Panc1 (cell line): ENCODE measurements at regions not wholly inside any gene's neighbourhood (a gene's known extent, or its start where the extent isn't known, plus 50 kb on each side); places are given as distances from the start of the nearest gene placed in this dataset.
"Not testable (repeated sequence)": the region's sequence is repeated elsewhere in the genome, so short reads cannot be mapped to it uniquely, and the experiment has no call there.

Experiments
- ATAC-seq: fragments of 200-7000 bp; cut with Tn5 transposase; 2 replicates; pipeline ENCODE4 v1.9.1; 2020; ENCODE audit warnings: mild to moderate bottlenecking, moderate library complexity
- BruUV-seq: library from RNA; stranded (reverse); fragments of 400-500 nt; replicated peaks from 2 replicates; lab custom pipeline; 2021; lab: Mats Ljungman, UMichigan
- CTCF ChIA-PET: fragments of 300-600 bp; sonication (Branson Sonifier 250); formaldehyde crosslinking; loops from one replicate; lab custom pipeline; 2022; ENCODE audit warnings: antibody characterized with exemption; lab: Charles Lee
- POLR2A ChIA-PET: fragments of 300-600 bp; sonication (Branson Sonifier 250); formaldehyde crosslinking; loops from one replicate; lab custom pipeline; 2022; ENCODE audit warnings: antibody characterized with exemption; lab: Charles Lee
- DNase-seq: peaks from one replicate; pipeline ENCODE4 v3.0.0-alpha.2; 2010; ENCODE audit warnings: low read depth, low spot score
- H3K27ac ChIP-seq: 2 replicates; pipeline ENCODE4 v1.5.1; 2011; ENCODE audit warnings: mild to moderate bottlenecking, low read length, inconsistent platforms
- H3K27me3 ChIP-seq: fragments of 200-500 bp; sonication (Bioruptor generic); 2 replicates; pipeline ENCODE4 v1.6.0; 2014; ENCODE audit warnings: low read length, inconsistent platforms; ENCODE audit not compliant: control insufficient read depth, insufficient read depth
- H3K36me3 ChIP-seq: fragments of 200-500 bp; sonication (Bioruptor generic); 2 replicates; pipeline ENCODE4 v1.5.1; 2014; ENCODE audit warnings: inconsistent platforms, mild to moderate bottlenecking, low read length, moderate library complexity; ENCODE audit not compliant: control insufficient read depth, insufficient read depth
- H3K4me1 ChIP-seq: 2 replicates; pipeline ENCODE4 v1.5.1; 2011; ENCODE audit warnings: inconsistent platforms, mild to moderate bottlenecking, low read length, moderate library complexity; ENCODE audit not compliant: control insufficient read depth, insufficient read depth
- H3K4me3 ChIP-seq, 2 experiments: 2 replicates each; pipeline ENCODE4 v1.5.1; 2011 to 2012; ENCODE audit warnings: low read depth in 2 of 2, low read length in 2 of 2, mild to moderate bottlenecking in 2 of 2, inconsistent platforms in 1 of 2, moderate library complexity in 1 of 2
- H3K9me3 ChIP-seq: fragments of 200-500 bp; sonication (Bioruptor generic); 2 replicates; pipeline ENCODE4 v1.5.1; 2014; ENCODE audit warnings: low read depth, mild to moderate bottlenecking, inconsistent platforms, low read length, moderate library complexity; ENCODE audit not compliant: control insufficient read depth, insufficient read depth
- POLR2AphosphoS5 ChIP-seq: IDR thresholded peaks from 2 replicates; pipeline ENCODE4 v1.6.1; 2012; ENCODE audit warnings: mild to moderate bottlenecking, low read depth, low read length, moderate library complexity
- SIN3A ChIP-seq: IDR thresholded peaks from 2 replicates; pipeline ENCODE4 v1.6.1; 2012; ENCODE audit warnings: low read depth, mild to moderate bottlenecking, low read length, moderate library complexity, borderline replicate concordance; ENCODE audit not compliant: insufficient read depth
- TCF7L2 ChIP-seq: IDR thresholded peaks from 2 replicates; pipeline ENCODE4 v1.6.1; 2011; ENCODE audit warnings: mild to moderate bottlenecking, low read depth, low read length, inconsistent platforms
- in situ Hi-C: cut with HindIII; loops from 2 replicates; pipeline ENCODE4 v1.10.0; 2016; ENCODE audit warnings: low sequenced_read_pairs, low pct_unique_long_range_greater_than_20kb
- intact Hi-C: fragments of 100-400 bp; cut with micrococcal nuclease; formaldehyde crosslinking; loops from one replicate; pipeline ENCODE4 v1.10.0; 2022; ENCODE audit not compliant: unreplicated experiment
- TF ChIP-seq, protein P1 (sequence below): fragments of 450-650 bp; IDR thresholded peaks from 2 replicates; pipeline ENCODE4 v1.5.1; 2017; ENCODE audit warnings: mild to moderate bottlenecking
- TF ChIP-seq, protein P2 (sequence below), 2 experiments: IDR thresholded peaks; 2 replicates each; pipeline ENCODE4 v1.6.1; 2011 to 2012; ENCODE audit warnings: low read depth in 2 of 2, control low read depth in 1 of 2, low read length in 1 of 2, mild to moderate bottlenecking in 1 of 2, moderate library complexity in 1 of 2; ENCODE audit not compliant: insufficient read depth in 1 of 2

DNA sequence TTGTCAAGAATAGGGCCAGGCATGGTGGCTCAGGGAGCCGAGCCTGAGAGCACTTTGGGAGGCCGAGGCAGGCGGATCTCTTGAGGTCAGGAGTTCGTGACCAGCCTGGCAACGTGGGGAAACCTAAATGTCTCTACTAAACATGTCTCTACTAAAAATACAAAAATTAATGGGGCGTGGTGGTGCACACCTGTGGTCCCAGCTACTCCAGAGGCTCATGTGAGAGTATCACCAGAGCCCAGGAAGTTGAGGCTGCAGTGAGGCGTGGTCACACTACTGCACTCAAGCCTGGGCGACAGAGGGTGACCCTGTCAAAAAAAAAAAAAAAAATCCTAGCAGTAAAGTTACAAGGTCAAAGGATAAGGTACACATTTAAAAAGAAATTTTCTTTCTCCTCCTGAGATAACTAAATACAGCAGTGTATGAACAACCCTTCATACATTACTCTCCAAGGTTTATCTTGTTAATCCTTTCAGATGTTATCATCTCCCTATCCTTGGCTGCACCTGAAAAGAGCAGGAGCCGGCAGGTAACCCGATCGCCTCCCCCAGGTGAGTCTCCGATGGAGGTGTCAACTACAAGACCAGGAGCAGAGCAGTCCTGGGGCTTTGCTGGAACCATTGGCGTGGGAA lies 122.3 kb downstream of the GOSR1 start:
- no peaks in the 10 kb centered on the region for H3K9me3 ChIP-seq
- no peak for TF ChIP-seq SIN3A
- TF ChIP-seq, protein P1, sequence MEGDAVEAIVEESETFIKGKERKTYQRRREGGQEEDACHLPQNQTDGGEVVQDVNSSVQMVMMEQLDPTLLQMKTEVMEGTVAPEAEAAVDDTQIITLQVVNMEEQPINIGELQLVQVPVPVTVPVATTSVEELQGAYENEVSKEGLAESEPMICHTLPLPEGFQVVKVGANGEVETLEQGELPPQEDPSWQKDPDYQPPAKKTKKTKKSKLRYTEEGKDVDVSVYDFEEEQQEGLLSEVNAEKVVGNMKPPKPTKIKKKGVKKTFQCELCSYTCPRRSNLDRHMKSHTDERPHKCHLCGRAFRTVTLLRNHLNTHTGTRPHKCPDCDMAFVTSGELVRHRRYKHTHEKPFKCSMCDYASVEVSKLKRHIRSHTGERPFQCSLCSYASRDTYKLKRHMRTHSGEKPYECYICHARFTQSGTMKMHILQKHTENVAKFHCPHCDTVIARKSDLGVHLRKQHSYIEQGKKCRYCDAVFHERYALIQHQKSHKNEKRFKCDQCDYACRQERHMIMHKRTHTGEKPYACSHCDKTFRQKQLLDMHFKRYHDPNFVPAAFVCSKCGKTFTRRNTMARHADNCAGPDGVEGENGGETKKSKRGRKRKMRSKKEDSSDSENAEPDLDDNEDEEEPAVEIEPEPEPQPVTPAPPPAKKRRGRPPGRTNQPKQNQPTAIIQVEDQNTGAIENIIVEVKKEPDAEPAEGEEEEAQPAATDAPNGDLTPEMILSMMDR = no peak
- TF ChIP-seq, protein P2, sequence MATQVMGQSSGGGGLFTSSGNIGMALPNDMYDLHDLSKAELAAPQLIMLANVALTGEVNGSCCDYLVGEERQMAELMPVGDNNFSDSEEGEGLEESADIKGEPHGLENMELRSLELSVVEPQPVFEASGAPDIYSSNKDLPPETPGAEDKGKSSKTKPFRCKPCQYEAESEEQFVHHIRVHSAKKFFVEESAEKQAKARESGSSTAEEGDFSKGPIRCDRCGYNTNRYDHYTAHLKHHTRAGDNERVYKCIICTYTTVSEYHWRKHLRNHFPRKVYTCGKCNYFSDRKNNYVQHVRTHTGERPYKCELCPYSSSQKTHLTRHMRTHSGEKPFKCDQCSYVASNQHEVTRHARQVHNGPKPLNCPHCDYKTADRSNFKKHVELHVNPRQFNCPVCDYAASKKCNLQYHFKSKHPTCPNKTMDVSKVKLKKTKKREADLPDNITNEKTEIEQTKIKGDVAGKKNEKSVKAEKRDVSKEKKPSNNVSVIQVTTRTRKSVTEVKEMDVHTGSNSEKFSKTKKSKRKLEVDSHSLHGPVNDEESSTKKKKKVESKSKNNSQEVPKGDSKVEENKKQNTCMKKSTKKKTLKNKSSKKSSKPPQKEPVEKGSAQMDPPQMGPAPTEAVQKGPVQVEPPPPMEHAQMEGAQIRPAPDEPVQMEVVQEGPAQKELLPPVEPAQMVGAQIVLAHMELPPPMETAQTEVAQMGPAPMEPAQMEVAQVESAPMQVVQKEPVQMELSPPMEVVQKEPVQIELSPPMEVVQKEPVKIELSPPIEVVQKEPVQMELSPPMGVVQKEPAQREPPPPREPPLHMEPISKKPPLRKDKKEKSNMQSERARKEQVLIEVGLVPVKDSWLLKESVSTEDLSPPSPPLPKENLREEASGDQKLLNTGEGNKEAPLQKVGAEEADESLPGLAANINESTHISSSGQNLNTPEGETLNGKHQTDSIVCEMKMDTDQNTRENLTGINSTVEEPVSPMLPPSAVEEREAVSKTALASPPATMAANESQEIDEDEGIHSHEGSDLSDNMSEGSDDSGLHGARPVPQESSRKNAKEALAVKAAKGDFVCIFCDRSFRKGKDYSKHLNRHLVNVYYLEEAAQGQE (IDR thresholded peaks at IDR 0.05; ENCODE audit: insufficient read depth in 1 of 2, low read depth in 2 of 2, low read length in 1 of 2) = no peak
- no peak; the same call in 1 of the 2 replicates for TF ChIP-seq TCF7L2
- no peak for TF ChIP-seq POLR2AphosphoS5
- peak overlapping the region; percentile 79 for H3K27ac ChIP-seq
- no peaks in the 10 kb centered on the region for H3K27me3 ChIP-seq
- H3K4me3 ChIP-seq = peak overlapping the region; percentile 84 to 95
- no peak for DNase-seq
- CTCF ChIA-PET = interaction anchor here (0.7 kb wide), 1 partner anchor 48 kb away, joined by 4 read pairs; no protein-coding TSS in a partner anchor
- no peak; the same call in 1 of the 2 replicates for ATAC-seq
- no TSS peak for BruUV-seq
- in situ Hi-C loops = no loop called here
- POLR2A ChIA-PET = interaction anchor here (0.6 to 0.8 kb wide), 2 partner anchors 122 to 189 kb away, joined by 4 read pairs; partner anchors contain the start of gene GOSR1
- intact Hi-C loops = no loop called here
- H3K36me3 ChIP-seq = no peaks in the 10 kb centered on the region
- H3K4me1 ChIP-seq = peaks cover 8% of the 10 kb centered on the region

DNA sequence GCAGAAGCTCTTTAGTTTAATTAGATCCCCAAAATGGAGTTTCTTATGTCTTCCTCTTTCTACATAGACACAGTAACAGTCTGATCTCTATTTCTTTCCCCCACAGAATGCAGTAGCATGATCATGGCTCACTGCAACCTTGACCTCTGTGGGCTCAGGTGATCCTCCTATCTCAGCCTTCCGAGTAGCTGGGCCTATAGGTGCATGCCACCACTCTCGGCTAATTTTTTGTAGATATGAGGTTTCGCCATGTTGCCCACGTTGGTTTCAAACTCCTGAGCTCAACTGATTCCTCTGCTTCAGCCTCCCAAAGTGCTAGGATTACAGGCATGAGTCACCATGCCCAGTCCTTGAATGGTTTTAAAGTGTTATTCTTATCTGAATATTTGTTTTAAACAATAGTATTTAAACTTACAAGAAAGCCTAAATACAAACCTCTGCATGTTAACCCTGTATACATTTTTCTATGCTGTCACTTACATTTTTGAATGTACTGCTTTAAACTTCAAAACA lies 120.6 kb downstream of the GOSR1 start:
- intact Hi-C loops = no loop called here
- Histone ChIP-seq H3K36me3 (no peaks in the 10 kb centered on the region), H3K9me3 (no peaks in the 10 kb centered on the region), H3K27me3 (no peaks in the 10 kb centered on the region), H3K4me1 (peaks cover 8% of the 10 kb centered on the region), H3K27ac (no peak overlapping the region), H3K4me3 (no peak overlapping the region)
- ChIA-PET CTCF (no interaction called here), POLR2A (no interaction called here)
- DNase-seq (no peak), ATAC-seq (no peak)
- in situ Hi-C loops = no loop called here
- TF ChIP-seq, protein P1 = no peak
- TF ChIP-seq POLR2AphosphoS5 = no peak
- TF ChIP-seq TCF7L2 = no peak
- TF ChIP-seq SIN3A = no peak
- TF ChIP-seq, protein P2 (IDR thresholded peaks at IDR 0.05; ENCODE audit: insufficient read depth in 1 of 2, low read depth in 2 of 2, low read length in 1 of 2) = no peak
- BruUV-seq = no TSS peak

DNA sequence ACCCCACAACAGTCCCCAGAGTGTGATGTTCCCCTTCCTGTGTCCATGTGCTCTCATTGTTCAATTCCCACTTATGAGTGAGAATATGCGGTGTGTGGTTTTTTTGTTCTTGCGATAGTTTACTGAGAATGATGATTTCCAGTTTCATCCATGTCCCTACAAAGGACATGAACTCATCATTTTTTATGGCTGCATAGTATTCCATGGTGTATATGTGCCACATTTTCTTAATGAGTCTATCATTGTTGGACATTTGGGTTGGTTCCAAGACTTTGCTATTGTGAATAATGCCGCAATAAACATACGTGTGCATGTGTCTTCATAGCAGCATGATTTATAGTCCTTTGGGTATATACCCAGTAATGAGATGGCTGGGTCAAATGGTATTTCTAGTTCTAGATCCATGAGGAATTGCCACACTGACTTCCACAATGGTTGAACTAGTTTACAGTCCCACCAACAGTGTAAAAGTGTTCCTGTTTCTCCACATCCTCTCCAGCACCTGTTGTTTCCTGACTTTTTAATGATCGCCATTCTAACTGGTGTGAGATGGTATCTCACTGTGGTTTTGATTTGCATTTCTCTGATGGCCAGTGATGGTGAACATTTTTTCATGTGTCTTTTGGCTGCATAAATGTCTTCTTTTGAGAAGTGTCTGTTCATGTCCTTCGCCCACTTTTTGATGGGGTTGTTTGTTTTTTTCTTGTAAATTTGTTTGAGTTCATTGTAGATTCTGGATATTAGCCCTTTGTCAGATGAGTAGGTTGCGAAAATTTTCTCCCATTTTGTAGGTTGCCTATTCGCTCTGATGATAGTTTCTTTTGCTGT lies 120.0 kb downstream of the GOSR1 start:
- ATAC-seq, H3K36me3 ChIP-seq, H3K4me3 ChIP-seq, H3K27ac ChIP-seq, in situ Hi-C loops, H3K27me3 ChIP-seq, H3K4me1 ChIP-seq, BruUV-seq, H3K9me3 ChIP-seq, CTCF ChIA-PET, intact Hi-C loops, DNase-seq, POLR2A ChIA-PET: not testable (repeated sequence)
